ENCODE measurements at regions not wholly inside any gene's neighbourhood (a gene's known extent, or its start where the extent isn't known, plus 50 kb on each side); places are given as distances from the start of the nearest gene placed in this dataset.

GRCh38 chr13:91085127-91085526, 262.4 kb upstream of the MIR17HG start:
- ChIA-PET POLR2A (ENCODE audit: low non-redundant PET) (no interaction called here), CTCF (no interaction called here)
- no peak for DNase-seq (ENCODE audit: low spot score)
- no peak for TF ChIP-seq CTCF (conservative IDR thresholded peaks at IDR 0.05; ENCODE audit: low read depth)
- no peak overlapping the region for H3K27ac ChIP-seq

GRCh38 chr13:91086936-91087716, 260.4 kb upstream of the MIR17HG start:
- ChIA-PET CTCF (no interaction called here), POLR2A (ENCODE audit: low non-redundant PET) (no interaction called here)
- no peak for DNase-seq (ENCODE audit: low spot score)
- H3K27ac ChIP-seq: no peak overlapping the region
- no peak for TF ChIP-seq CTCF (conservative IDR thresholded peaks at IDR 0.05; ENCODE audit: low read depth)

GRCh38 chr13:91097269-91097668, 250.2 kb upstream of the MIR17HG start:
- ChIA-PET POLR2A (ENCODE audit: low non-redundant PET) (no interaction called here), CTCF (no interaction called here)

GRCh38 chr13:91099877-91100276, 247.6 kb upstream of the MIR17HG start:
- ChIA-PET POLR2A (ENCODE audit: low non-redundant PET) (no interaction called here), CTCF (no interaction called here)
- no peak overlapping the region for H3K27ac ChIP-seq
- no peak for DNase-seq (ENCODE audit: low spot score)
- TF ChIP-seq CTCF (conservative IDR thresholded peaks at IDR 0.05; ENCODE audit: low read depth): no peak

More at GRCh38 chr13:91097269-91097668, 250.2 kb upstream of the MIR17HG start:
- no peak overlapping the region for H3K27ac ChIP-seq
- no peak for DNase-seq (ENCODE audit: low spot score)
- no peak for TF ChIP-seq CTCF (conservative IDR thresholded peaks at IDR 0.05; ENCODE audit: low read depth)

GRCh38 chr13:91100944-91101343, 246.5 kb upstream of the MIR17HG start:
- POLR2A ChIA-PET (ENCODE audit: low non-redundant PET): no interaction called here
- CTCF ChIA-PET: no interaction called here
- H3K27ac ChIP-seq: no peak overlapping the region

GRCh38 chr13:91101381-91101780, 246.1 kb upstream of the MIR17HG start:
- TF ChIP-seq CTCF (conservative IDR thresholded peaks at IDR 0.05; ENCODE audit: low read depth): no peak
- ChIA-PET POLR2A (ENCODE audit: low non-redundant PET) (no interaction called here), CTCF (no interaction called here)

More at GRCh38 chr13:91100944-91101343, 246.5 kb upstream of the MIR17HG start:
- TF ChIP-seq CTCF (conservative IDR thresholded peaks at IDR 0.05; ENCODE audit: low read depth): no peak
- no peak for DNase-seq (ENCODE audit: low spot score)

More at GRCh38 chr13:91101381-91101780, 246.1 kb upstream of the MIR17HG start:
- DNase-seq (ENCODE audit: low spot score): no peak
- no peak overlapping the region for H3K27ac ChIP-seq

Measured in RWPE1 (cell line).